Keratinocyte (primary cell): ENCODE measurements at regions not wholly inside any gene's neighbourhood (a gene's known extent, or its start where the extent isn't known, plus 50 kb on each side); places are given as distances from the start of the nearest gene placed in this dataset.

Experiments
- EZH2 ChIP-seq: IDR thresholded peaks from one replicate; pipeline ENCODE4 v1.6.1; 2012; ENCODE audit warnings: inconsistent platforms, mild to moderate bottlenecking, low read length, moderate library complexity
- TF ChIP-seq, protein P1 (sequence below), 3 experiments: IDR thresholded peaks in 1 of 3; conservative IDR thresholded peaks in 1 of 3; optimal IDR thresholded peaks in 1 of 3; 2 replicates in 2 of 3; 3 replicates in 1 of 3; pipeline versions ENCODE3 to v1.5.1; 2011; ENCODE audit warnings: low read length in 3 of 3, mild to moderate bottlenecking in 3 of 3, moderate library complexity in 2 of 3, control low read depth in 1 of 3, inconsistent platforms in 1 of 3; ENCODE audit not compliant: insufficient read depth in 2 of 3; ENCODE audit errors: extremely low read depth in 1 of 3

DNA sequence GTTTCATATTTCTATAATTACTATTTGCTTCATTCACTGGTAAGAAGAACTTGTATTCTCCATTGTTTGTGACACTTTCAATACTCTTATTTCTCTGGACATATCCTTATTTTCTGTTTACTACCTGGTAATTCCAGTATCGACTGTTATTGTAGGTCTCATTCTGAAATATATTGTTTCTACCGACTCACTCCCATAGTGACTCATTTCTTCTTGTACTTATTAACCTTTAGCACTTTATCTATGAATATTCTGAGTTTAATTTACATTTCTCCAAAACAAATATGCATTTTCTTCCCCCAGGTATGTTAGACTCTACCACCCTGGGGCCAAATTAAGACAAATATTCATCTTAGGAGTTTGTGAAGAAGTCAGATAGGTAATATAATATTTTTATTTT, 164.5 kb upstream of the BTBD3 start:
- TF ChIP-seq, protein P1, sequence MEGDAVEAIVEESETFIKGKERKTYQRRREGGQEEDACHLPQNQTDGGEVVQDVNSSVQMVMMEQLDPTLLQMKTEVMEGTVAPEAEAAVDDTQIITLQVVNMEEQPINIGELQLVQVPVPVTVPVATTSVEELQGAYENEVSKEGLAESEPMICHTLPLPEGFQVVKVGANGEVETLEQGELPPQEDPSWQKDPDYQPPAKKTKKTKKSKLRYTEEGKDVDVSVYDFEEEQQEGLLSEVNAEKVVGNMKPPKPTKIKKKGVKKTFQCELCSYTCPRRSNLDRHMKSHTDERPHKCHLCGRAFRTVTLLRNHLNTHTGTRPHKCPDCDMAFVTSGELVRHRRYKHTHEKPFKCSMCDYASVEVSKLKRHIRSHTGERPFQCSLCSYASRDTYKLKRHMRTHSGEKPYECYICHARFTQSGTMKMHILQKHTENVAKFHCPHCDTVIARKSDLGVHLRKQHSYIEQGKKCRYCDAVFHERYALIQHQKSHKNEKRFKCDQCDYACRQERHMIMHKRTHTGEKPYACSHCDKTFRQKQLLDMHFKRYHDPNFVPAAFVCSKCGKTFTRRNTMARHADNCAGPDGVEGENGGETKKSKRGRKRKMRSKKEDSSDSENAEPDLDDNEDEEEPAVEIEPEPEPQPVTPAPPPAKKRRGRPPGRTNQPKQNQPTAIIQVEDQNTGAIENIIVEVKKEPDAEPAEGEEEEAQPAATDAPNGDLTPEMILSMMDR (optimal IDR thresholded peaks at IDR 0.05 in 1 of 3, IDR thresholded peaks at IDR 0.05 in 1 of 3, conservative IDR thresholded peaks at IDR 0.05 in 1 of 3; ENCODE audit: extremely low read depth in 1 of 3, insufficient read depth in 2 of 3, low read length in 3 of 3) = no peak
- TF ChIP-seq EZH2 = no peak
